HEK293 (cell line): ENCODE measurements at regions not wholly inside any gene's neighbourhood (a gene's known extent, or its start where the extent isn't known, plus 50 kb on each side); places are given as distances from the start of the nearest gene placed in this dataset.

Source experiments
- OVOL3 ChIP-seq: fragments of 450-650 bp; formaldehyde crosslinking; IDR thresholded peaks from 2 replicates; pipeline ENCODE4 v1.5.1; 2016; ENCODE audit warnings: missing biosample characterization, missing genetic modification characterization
- PRDM1 ChIP-seq: fragments of 450-650 bp; formaldehyde crosslinking; IDR thresholded peaks from 2 replicates; pipeline ENCODE4; 2016; ENCODE audit warnings: missing biosample characterization, missing genetic modification characterization
- RBAK ChIP-seq: fragments of 450-650 bp; formaldehyde crosslinking; IDR thresholded peaks from 2 replicates; pipeline ENCODE4 v1.5.1; 2016; ENCODE audit warnings: missing biosample characterization, missing genetic modification characterization
- YY1 ChIP-seq: fragments of 450-650 bp; formaldehyde crosslinking; IDR thresholded peaks from 2 replicates; pipeline ENCODE4 v1.5.1; 2018; ENCODE audit warnings: missing biosample characterization, missing genetic modification characterization
- ZBTB21 ChIP-seq: fragments of 450-650 bp; formaldehyde crosslinking; IDR thresholded peaks from 2 replicates; pipeline ENCODE4 v1.5.1; 2017; ENCODE audit warnings: missing biosample characterization, missing genetic modification characterization
- ZBTB7A ChIP-seq: fragments of 450-650 bp; formaldehyde crosslinking; IDR thresholded peaks from 2 replicates; pipeline ENCODE4 v1.5.1; 2016; ENCODE audit warnings: low read depth, missing biosample characterization, missing genetic modification characterization
- ZNF302 ChIP-seq: fragments of 450-650 bp; formaldehyde crosslinking; IDR thresholded peaks from 2 replicates; pipeline ENCODE4 v1.5.1; 2016; ENCODE audit warnings: missing biosample characterization, missing genetic modification characterization, low read depth
- ZNF391 ChIP-seq: fragments of 450-650 bp; formaldehyde crosslinking; IDR thresholded peaks from 2 replicates; pipeline ENCODE4 v1.5.1; 2016; ENCODE audit warnings: low read depth, missing biosample characterization, missing genetic modification characterization, borderline replicate concordance
- ZXDB ChIP-seq: fragments of 450-650 bp; formaldehyde crosslinking; IDR thresholded peaks from 2 replicates; pipeline ENCODE4 v1.5.1; 2016; ENCODE audit warnings: missing biosample characterization, missing genetic modification characterization
- TF ChIP-seq, protein P1 (sequence below): fragments of 450-650 bp; formaldehyde crosslinking; IDR thresholded peaks from 2 replicates; pipeline ENCODE4 v1.5.1; 2016; ENCODE audit warnings: missing biosample characterization, missing genetic modification characterization
- TF ChIP-seq, protein P2 (sequence below): fragments of 450-650 bp; formaldehyde crosslinking; IDR thresholded peaks from 2 replicates; pipeline ENCODE4 v1.5.1; 2016; ENCODE audit warnings: missing biosample characterization, missing genetic modification characterization

DNA sequence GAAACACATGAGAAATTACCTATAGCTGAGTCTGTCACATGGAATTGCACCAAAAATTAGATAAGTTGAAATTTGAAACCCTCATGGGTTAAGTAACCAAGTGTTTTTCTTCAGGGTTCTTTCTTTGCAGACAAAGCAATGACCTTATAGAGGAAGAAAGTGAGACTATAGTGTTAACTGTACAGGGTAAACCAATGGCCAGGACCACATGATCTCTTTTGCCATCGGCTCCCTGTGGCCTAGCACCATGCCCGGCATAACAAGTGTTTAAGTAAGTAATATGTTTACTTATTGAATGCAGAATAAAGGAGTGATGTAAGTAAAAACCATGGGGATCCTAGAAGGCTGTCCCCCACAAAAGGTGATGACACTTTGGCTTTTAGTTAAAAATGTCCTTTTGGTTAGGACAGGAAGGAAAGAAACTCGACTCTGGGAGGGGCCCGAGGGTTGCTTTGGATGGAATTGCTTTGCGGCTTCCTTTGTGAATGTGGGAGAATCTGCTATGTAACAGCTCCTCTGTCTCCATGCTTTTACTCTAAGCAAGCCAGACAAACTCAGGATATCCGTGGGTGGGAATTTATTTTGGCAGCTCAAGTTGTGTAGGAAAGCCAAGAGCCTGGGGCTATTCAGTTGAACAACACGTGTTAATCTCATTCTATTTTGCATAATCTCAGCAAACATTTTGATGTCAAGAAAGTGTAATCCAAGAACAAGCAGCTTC, 454.7 kb downstream of the INSC start:
- TF ChIP-seq RBAK, result no peak
- TF ChIP-seq, protein P1, sequence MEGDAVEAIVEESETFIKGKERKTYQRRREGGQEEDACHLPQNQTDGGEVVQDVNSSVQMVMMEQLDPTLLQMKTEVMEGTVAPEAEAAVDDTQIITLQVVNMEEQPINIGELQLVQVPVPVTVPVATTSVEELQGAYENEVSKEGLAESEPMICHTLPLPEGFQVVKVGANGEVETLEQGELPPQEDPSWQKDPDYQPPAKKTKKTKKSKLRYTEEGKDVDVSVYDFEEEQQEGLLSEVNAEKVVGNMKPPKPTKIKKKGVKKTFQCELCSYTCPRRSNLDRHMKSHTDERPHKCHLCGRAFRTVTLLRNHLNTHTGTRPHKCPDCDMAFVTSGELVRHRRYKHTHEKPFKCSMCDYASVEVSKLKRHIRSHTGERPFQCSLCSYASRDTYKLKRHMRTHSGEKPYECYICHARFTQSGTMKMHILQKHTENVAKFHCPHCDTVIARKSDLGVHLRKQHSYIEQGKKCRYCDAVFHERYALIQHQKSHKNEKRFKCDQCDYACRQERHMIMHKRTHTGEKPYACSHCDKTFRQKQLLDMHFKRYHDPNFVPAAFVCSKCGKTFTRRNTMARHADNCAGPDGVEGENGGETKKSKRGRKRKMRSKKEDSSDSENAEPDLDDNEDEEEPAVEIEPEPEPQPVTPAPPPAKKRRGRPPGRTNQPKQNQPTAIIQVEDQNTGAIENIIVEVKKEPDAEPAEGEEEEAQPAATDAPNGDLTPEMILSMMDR, result no peak
- TF ChIP-seq ZNF302 (tag by site-specific recombination), result no peak
- no peak for TF ChIP-seq OVOL3
- no peak for TF ChIP-seq PRDM1
- TF ChIP-seq ZNF391 (tag by site-specific recombination), result no peak
- TF ChIP-seq ZXDB (tag by site-specific recombination), result no peak
- TF ChIP-seq, protein P2, sequence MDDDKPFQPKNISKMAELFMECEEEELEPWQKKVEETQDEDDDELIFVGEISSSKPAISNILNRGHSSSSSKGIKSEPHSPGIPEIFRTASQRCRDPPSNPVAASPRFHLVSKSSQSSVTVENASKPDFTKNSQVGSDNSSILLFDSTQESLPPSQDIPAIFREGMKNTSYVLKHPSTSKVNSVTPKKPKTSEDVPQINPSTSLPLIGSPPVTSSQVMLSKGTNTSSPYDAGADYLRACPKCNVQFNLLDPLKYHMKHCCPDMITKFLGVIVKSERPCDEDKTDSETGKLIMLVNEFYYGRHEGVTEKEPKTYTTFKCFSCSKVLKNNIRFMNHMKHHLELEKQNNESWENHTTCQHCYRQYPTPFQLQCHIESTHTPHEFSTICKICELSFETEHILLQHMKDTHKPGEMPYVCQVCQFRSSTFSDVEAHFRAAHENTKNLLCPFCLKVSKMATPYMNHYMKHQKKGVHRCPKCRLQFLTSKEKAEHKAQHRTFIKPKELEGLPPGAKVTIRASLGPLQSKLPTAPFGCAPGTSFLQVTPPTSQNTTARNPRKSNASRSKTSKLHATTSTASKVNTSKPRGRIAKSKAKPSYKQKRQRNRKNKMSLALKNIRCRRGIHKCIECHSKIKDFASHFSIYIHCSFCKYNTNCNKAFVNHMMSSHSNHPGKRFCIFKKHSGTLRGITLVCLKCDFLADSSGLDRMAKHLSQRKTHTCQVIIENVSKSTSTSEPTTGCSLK (tag by site-specific recombination), result no peak
- no peak for TF ChIP-seq ZBTB7A
- TF ChIP-seq YY1 (tag by site-specific recombination), result no peak
- no peak for TF ChIP-seq ZBTB21
